Parathyroid adenoma (tissue), 2 donors: ENCODE measurements at regions not wholly inside any gene's neighbourhood (a gene's known extent, or its start where the extent isn't known, plus 50 kb on each side); places are given as distances from the start of the nearest gene placed in this dataset.

Source experiments
- H2AFZ ChIP-seq: fragments of 300-600 bp; sonication (generic); one replicate; pipeline ENCODE4 v1.7.0; 2017; ENCODE audit warnings: antibody characterized with exemption, mild to moderate bottlenecking
- H3K27ac ChIP-seq: fragments of 300-600 bp; sonication (generic); one replicate; pipeline ENCODE4 v1.7.0; 2017
- H3K27me3 ChIP-seq: fragments of 300-600 bp; sonication (generic); one replicate; pipeline ENCODE4 v1.7.0; 2017; ENCODE audit warnings: low read length; ENCODE audit not compliant: control insufficient read depth, insufficient read depth
- H3K36me3 ChIP-seq: fragments of 300-600 bp; sonication (generic); one replicate; pipeline ENCODE4 v1.7.0; 2017; ENCODE audit warnings: low read length; ENCODE audit not compliant: control insufficient read depth, insufficient read depth
- H3K4me1 ChIP-seq: fragments of 300-600 bp; sonication (generic); one replicate; pipeline ENCODE4 v1.7.0; 2017; ENCODE audit warnings: control low read depth
- H3K4me2 ChIP-seq: fragments of 300-600 bp; sonication (generic); one replicate; pipeline ENCODE4 v1.7.0; 2017; ENCODE audit warnings: low read length
- H3K4me3 ChIP-seq: fragments of 300-600 bp; sonication (generic); one replicate; pipeline ENCODE4 v1.7.0; 2017; ENCODE audit warnings: low read depth, low read length
- H3K79me2 ChIP-seq: fragments of 300-600 bp; sonication (generic); one replicate; pipeline ENCODE4 v1.7.0; 2017; ENCODE audit warnings: control low read depth
- H3K9ac ChIP-seq: fragments of 300-600 bp; sonication (generic); one replicate; pipeline ENCODE4 v1.7.0; 2017; ENCODE audit warnings: mild to moderate bottlenecking
- H3K9me3 ChIP-seq: fragments of 300-600 bp; sonication (generic); one replicate; pipeline ENCODE4 v1.7.0; 2017; ENCODE audit warnings: low read length; ENCODE audit not compliant: control insufficient read depth
- CTCF ChIP-seq: fragments of 300-600 bp; sonication (generic); IDR thresholded peaks from one replicate; pipeline ENCODE4 v1.7.0; 2017; ENCODE audit warnings: antibody characterized with exemption, mild to moderate bottlenecking
- donor health status: primary hyperparathyroidism.

- no peaks in the 10 kb centered on the region for H3K9me3 ChIP-seq
- no peak overlapping the region for H3K27ac ChIP-seq
- H3K27me3 ChIP-seq = no peaks in the 10 kb centered on the region
- no peaks in the 10 kb centered on the region for H3K36me3 ChIP-seq
- H2AFZ ChIP-seq = no peak overlapping the region
- H3K4me2 ChIP-seq = no peak overlapping the region
- no peak overlapping the region for H3K4me3 ChIP-seq
- no peak for TF ChIP-seq CTCF
- H3K4me1 ChIP-seq = no peaks in the 10 kb centered on the region
- H3K9ac ChIP-seq = no peak overlapping the region
- H3K79me2 ChIP-seq = no peaks in the 10 kb centered on the region
Observed at GRCh38 chr19:28883241-28883693, 329.7 kb downstream of the UQCRFS1 start.

- Histone ChIP-seq H3K27ac (no peak overlapping the region), H3K4me2 (no peak overlapping the region), H3K79me2 (no peaks in the 10 kb centered on the region), H2AFZ (no peak overlapping the region), H3K4me3 (no peak overlapping the region), H3K9me3 (no peaks in the 10 kb centered on the region), H3K9ac (no peak overlapping the region), H3K4me1 (no peaks in the 10 kb centered on the region), H3K36me3 (no peaks in the 10 kb centered on the region), H3K27me3 (no peaks in the 10 kb centered on the region)
- TF ChIP-seq CTCF = no peak
Observed at GRCh38 chr19:28882818-28883217, 330.1 kb downstream of the UQCRFS1 start.

- no peaks in the 10 kb centered on the region for H3K27me3 ChIP-seq
- H3K4me1 ChIP-seq = no peaks in the 10 kb centered on the region
- no peak overlapping the region for H3K9ac ChIP-seq
- H3K36me3 ChIP-seq = no peaks in the 10 kb centered on the region
- H3K4me2 ChIP-seq = no peak overlapping the region
- no peak overlapping the region for H2AFZ ChIP-seq
- H3K4me3 ChIP-seq = no peak overlapping the region
- H3K9me3 ChIP-seq = no peaks in the 10 kb centered on the region
- TF ChIP-seq CTCF = no peak
- no peaks in the 10 kb centered on the region for H3K79me2 ChIP-seq
- H3K27ac ChIP-seq = no peak overlapping the region
Observed at GRCh38 chr19:28881616-28882015, 331.3 kb downstream of the UQCRFS1 start.

- no peak for TF ChIP-seq CTCF
Observed at GRCh38 chr19:28880735-28881401, 332.1 kb downstream of the UQCRFS1 start.

More at GRCh38 chr19:28880735-28881401, 332.1 kb downstream of the UQCRFS1 start:
- no peaks in the 10 kb centered on the region for H3K4me1 ChIP-seq
- no peak overlapping the region for H3K9ac ChIP-seq
- H3K79me2 ChIP-seq = no peaks in the 10 kb centered on the region
- H3K4me3 ChIP-seq = no peak overlapping the region
- no peak overlapping the region for H3K27ac ChIP-seq
- H3K9me3 ChIP-seq = no peaks in the 10 kb centered on the region
- H3K27me3 ChIP-seq = no peaks in the 10 kb centered on the region
- no peaks in the 10 kb centered on the region for H3K36me3 ChIP-seq
- H2AFZ ChIP-seq = no peak overlapping the region
- H3K4me2 ChIP-seq = no peak overlapping the region
